ENCODE measurements at regions not wholly inside any gene's neighbourhood (a gene's known extent, or its start where the extent isn't known, plus 50 kb on each side); places are given as distances from the start of the nearest gene placed in this dataset.

DNA sequence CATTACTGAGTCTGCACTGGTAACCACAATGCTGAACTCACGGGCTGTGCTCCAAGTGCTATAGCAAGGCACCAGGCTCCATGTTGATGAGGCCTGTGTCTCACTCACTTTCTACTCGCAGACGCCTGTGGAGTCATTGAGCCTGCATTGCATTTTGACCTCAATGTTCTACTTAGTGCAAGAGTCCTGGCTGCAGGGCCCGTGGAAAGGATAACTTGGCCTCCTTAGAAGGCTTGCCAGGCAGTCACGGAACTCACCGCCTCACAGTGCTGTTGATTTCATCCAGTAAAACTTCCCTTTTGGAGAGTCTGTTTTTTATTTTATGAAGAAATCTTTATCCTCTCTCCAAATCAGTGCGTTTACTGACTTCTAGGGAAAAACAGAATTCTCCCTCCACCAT lies 290.4 kb downstream of the RNF144A start:
- in situ Hi-C loops (cut with MboI; ENCODE audit: low sequenced_read_pairs) = no loop called here

DNA sequence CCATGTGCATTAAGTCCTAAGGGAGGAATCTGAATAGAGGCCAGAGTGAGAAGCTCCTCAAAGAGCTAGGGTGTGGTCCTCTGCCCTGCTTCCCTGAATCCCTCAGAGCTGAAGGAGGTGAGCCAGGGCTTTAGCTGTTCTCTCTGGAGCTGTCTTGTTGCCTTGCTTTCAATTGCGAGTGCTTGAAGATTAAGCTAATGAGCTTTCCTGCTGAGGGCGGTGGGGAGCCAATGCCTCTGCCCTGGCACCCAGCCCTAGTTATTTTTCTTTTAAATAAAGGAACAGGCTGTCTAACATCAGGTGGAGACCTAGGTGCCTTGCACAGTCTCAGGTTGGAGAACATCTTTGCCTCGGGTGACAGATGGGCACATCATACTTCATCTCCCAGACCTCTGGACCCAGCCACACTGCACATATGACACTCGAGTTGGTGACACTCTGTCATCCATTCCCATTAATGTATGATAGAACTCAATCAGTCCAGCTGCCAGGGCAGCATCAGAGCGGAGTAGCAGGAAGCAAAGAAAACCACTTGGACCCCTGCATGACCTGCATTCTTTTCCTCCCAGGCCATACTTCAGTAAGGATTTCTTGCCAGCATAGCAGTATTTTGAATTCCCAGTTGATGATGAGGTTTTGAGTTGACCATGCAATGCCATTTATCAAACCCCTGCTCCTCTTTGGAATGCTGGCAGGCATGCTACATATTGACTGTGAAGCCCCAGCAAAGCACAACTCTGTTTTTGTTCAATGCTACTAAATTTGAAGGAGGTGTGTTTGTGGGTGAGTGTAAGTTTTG lies 292.7 kb downstream of the RNF144A start:
- in situ Hi-C loops (cut with MboI; ENCODE audit: low sequenced_read_pairs) = no loop called here

GRCh38 chr2:7210712-7211111 lies 293.5 kb downstream of the RNF144A start:
- in situ Hi-C loops (cut with MboI; ENCODE audit: low sequenced_read_pairs) = no loop called here

DNA sequence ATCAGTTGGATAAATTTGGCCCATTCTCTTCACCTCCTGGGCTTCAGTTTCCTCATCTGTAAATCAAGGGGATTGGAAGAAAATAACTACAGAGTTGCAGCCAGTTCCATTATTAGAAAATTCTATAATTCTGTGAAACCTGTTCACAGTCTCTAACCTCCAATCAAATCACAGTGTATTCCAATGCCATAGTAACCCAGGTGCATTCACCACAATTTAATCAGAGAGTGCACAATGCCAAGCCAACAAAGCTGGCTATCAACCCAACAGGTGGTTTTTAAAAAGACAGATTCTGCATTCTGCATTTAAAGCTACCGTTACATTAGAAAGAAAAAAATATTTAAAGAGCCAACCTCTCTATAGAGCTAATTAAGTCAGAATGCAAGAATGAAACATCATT lies 308.6 kb downstream of the RNF144A start:
- in situ Hi-C loops (cut with MboI; ENCODE audit: low sequenced_read_pairs) = no loop called here

DNA sequence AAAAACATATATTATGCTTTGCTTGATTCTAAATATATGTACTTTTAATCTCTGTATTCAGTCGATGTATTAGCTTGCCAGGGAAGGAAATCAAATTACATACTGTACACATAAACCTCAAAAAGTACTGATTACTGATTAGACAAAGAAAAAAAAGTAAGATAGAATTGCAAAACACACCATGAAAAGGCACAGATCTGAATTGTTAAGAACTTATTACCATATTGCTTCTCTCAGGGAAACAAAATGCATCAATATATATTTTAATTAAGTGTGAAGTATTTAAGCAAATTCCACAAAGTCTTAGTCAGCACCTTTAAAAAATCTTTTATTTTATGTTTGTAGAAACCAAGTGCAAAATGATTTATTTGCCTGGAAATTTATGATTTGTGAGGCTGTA lies 309.3 kb downstream of the RNF144A start:
- in situ Hi-C loops (cut with MboI; ENCODE audit: low sequenced_read_pairs) = no loop called here

DNA sequence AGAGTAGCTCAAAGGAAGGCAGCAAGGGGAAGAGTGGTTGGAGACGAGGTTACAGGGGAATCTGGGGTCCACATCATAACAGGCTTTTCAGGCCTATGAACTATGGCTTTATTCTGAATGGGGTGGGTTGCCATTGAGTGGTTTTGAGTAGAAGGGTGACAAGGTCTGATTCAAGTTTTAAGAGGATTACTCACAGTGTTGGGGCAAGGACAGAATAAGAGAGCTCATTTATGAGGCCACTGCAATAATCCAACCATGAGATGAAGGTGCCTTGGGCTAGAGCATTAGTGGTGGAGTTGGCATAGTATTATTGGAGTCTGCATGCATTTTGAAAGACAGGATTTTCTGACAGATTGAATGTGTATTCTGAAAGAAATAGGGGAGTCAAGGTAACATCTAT lies 315.9 kb downstream of the RNF144A start:
- in situ Hi-C loops (cut with MboI; ENCODE audit: low sequenced_read_pairs) = no loop called here

GRCh38 chr2:7237466-7237865 lies 320.3 kb downstream of the RNF144A start:
- in situ Hi-C loops (cut with MboI; ENCODE audit: low sequenced_read_pairs) = no loop called here

DNA sequence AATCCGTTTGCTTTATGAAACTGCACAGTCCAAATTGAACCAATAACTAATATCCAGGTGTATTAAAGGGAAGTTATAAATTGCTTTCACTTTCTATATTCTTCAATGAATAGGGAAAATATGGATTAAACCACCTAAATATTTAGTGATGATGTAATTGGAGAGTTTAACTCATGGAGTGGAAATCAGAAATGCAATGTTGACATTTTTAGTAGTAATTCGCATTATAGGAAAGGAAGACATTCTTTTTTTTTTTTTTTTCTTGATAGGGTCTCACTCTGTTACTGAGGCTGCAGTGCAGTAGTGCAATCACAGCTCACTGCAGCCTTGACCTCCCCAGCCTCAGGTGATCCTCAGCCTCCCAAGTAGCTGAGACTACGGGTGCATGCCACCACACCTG lies 321.9 kb downstream of the RNF144A start:
- in situ Hi-C loops (cut with MboI; ENCODE audit: low sequenced_read_pairs) = no loop called here

DNA sequence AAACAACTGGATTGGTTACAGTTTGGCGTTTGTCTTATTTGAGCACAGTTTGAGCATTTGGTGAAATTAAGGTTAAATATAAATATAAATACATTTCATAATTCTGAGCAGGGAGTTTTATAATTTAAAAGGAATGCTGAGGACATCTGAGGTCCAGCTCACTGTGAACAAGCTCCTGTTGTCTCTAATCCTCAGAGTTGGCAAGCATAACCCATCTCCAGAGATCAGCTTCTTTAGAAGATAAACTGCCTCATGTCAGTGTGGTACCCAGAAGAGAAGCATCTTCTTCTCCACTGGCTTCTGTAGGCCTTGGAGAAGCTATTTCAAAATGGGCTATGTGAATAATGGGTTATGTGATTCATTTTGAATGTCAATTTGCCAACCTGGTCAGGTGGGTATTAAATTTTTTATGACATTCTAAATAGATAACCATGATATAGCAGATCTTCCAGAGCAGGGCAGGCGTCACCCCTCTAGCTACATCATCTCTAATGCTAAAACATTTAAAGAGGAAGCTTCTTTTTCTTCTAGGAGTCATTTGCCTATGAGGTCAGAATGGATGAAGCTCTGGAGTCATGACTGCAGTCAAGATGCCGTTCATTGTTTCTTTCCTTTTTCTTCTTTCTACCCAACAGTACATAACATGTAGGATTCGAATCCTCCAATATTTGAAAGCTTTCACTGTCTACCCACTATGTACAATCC lies 324.0 kb downstream of the RNF144A start:
- in situ Hi-C loops (cut with MboI; ENCODE audit: low sequenced_read_pairs) = no loop called here

- in situ Hi-C loops (cut with MboI; ENCODE audit: low sequenced_read_pairs) = no loop called here
These were observed 325.1 kb downstream of the RNF144A start for GRCh38 chr2:7242189-7242867.

- in situ Hi-C loops (cut with MboI; ENCODE audit: low sequenced_read_pairs) = no loop called here
These were observed 326.1 kb downstream of the RNF144A start for GRCh38 chr2:7243276-7243675.

DNA sequence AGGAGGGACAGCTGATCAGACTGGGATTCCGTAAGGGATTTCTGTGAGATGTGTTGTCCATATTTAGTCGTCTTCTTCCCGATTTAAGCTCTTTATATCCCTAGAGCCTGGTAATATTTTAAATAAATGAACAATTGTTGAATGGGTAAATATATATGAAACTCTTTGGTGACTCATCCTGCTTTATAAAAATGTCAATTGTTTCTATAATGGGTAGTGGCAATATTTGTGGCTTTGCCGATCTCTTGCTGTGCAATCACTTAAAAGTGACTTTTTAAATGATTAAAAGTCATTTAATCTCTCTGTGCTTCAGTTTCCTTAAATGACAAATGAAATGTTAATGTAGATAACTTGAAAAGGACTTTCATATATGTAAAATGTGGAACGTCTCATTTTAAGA lies 339.2 kb downstream of the RNF144A start:
- in situ Hi-C loops (cut with MboI; ENCODE audit: low sequenced_read_pairs) = no loop called here

GRCh38 chr2:7262727-7263126 lies 345.5 kb downstream of the RNF144A start:
- in situ Hi-C loops (cut with MboI; ENCODE audit: low sequenced_read_pairs) = no loop called here

- in situ Hi-C loops (cut with MboI; ENCODE audit: low sequenced_read_pairs) = no loop called here
These were observed 347.6 kb downstream of the RNF144A start for GRCh38 chr2:7264791-7265190.

GRCh38 chr2:7265286-7265685 lies 348.1 kb downstream of the RNF144A start:
- in situ Hi-C loops (cut with MboI; ENCODE audit: low sequenced_read_pairs) = no loop called here

DNA sequence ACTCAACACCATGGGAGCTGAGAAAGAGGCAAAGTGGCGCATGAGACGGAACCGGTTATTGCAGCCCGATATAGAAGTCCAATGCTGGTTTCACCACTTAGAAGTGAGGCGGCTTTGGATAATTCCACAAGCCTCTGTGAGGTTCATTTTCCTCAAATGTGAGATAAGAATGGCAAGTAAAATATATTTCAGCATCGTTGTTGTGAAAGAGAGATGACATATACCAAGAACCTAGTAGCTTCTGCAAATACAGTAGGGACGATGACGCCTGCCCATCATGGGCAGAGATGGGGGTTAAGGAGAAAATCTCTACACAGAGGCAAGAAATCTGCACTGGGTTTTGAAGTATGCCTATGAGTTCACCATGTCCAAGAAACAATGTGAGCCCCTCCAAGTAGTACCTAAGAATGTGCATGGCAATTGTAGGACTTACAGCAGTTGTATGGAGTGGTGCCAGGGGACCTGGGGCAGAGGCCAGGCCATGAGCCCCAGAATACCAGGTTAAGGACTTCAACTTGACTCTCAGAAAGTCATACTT lies 352.0 kb downstream of the RNF144A start:
- in situ Hi-C loops (cut with MboI; ENCODE audit: low sequenced_read_pairs) = no loop called here

DNA sequence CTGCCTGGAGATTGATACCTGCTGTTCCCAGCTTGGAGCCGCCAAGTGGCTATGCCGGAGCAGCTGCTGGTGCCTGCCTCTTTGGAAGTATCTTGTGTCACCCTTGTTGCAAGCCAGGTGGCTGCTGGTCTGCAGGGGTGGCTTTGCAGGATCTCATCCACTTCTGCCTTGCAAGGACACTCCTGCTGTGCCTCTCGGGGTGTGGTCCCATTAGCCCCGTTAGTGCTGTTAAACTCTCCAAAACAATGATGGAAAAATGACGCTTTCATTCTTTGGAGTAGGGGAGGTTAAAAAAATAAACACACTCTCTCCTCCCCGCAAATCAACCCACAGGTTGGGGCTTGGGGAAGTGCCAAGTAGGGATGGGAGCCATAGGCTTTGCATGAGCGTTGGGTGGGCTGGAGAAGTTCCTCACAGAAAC lies 352.8 kb downstream of the RNF144A start:
- in situ Hi-C loops (cut with MboI; ENCODE audit: low sequenced_read_pairs) = no loop called here

GRCh38 chr2:7272210-7272609 lies 355.0 kb downstream of the RNF144A start:
- in situ Hi-C loops (cut with MboI; ENCODE audit: low sequenced_read_pairs) = no loop called here

GRCh38 chr2:7278984-7279383 lies 361.8 kb downstream of the RNF144A start:
- in situ Hi-C loops (cut with MboI; ENCODE audit: low sequenced_read_pairs) = no loop called here

DNA sequence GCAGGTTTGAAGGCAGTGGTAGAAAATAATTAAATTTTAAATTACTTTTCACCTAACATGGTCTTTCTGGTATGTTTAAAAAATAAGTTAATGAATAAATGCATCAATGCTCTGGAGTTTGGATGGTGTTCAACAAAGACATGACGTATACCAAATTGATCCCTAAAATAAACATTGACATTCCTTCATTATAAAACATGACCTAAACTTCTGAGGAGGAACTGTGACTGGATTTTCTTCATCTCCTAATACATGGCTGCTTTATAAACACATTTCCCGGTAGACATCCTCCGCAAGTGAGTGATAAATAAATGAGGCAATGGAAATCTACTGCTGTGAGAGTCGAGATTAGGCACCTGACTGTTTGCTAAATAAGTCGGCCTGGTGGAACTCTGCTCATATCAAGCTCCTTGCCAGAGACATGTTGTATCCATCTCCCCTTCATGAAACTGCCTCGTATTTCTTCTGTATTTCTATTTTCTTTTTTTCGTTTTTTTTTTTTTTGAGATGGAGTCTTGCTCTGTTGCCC lies 362.3 kb downstream of the RNF144A start:
- in situ Hi-C loops (cut with MboI; ENCODE audit: low sequenced_read_pairs) = no loop called here

DNA sequence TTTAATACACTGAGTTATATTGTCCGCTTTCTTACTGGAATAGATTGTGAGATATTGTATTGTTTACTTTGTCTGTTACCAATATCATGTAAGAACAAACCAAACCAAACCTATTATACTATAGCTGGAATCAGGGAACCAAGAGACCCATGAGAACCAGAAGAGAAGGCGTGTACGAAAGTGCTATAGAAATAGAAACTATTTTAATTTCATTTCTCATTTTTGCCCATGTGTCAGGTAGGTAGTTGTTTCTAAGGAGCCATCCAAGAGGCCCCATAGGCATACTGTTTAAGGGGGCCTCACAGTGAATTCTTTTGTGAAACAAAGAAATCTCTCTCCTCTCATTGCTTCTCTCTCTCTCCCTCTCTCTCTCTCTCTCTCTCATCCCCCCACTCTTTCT lies 363.6 kb downstream of the RNF144A start:
- in situ Hi-C loops (cut with MboI; ENCODE audit: low sequenced_read_pairs) = no loop called here
